Transverse colon (tissue), 4 donors: ENCODE measurements at regions not wholly inside any gene's neighbourhood (a gene's known extent, or its start where the extent isn't known, plus 50 kb on each side); places are given as distances from the start of the nearest gene placed in this dataset.

ENCODE experiments used
- DNase-seq: peaks from one replicate; pipeline ENCODE4 v3.0.0-alpha.2; 2019
- H3K27ac ChIP-seq, 4 donors: fragments of 200-600 bp; sonication (generic); 2 replicates each; pipeline ENCODE4 v1.5.1; 2016 to 2018; ENCODE audit warnings: inconsistent platforms in 4 of 4
- H3K27me3 ChIP-seq: fragments of 200-600 bp; sonication (generic); 2 replicates; pipeline ENCODE4 v1.5.1; 2017; ENCODE audit warnings: inconsistent platforms
- H3K36me3 ChIP-seq, 4 donors: fragments of 200-600 bp; sonication (generic); 2 replicates each; pipeline ENCODE4 v1.5.1; 2017 to 2019; ENCODE audit warnings: inconsistent platforms in 4 of 4
- H3K4me1 ChIP-seq, 4 donors: fragments of 200-600 bp; sonication (generic); 2 replicates each; pipeline ENCODE4 v1.5.1; 2017 to 2020; ENCODE audit warnings: inconsistent platforms in 4 of 4
- H3K4me3 ChIP-seq, 4 donors: fragments of 200-600 bp; sonication (generic); 1 replicate in 1 of 4; 2 replicates in 3 of 4; pipeline versions ENCODE4 v1.5.1 to v1.6.1; 2017 to 2019; ENCODE audit warnings: inconsistent platforms in 4 of 4
- H3K9me3 ChIP-seq, 2 donors: fragments of 200-600 bp; sonication (generic); 2 replicates each; pipeline ENCODE4 v1.5.1; 2017 to 2019; ENCODE audit warnings: inconsistent platforms in 2 of 2
- CTCF ChIP-seq, 5 experiments: fragments of 200-600 bp in 3 of 5; fragments of 450-650 bp in 2 of 5; sonication (generic) in 3 of 5; IDR thresholded peaks; 1 replicate in 2 of 5; 2 replicates in 3 of 5; pipeline ENCODE4 v1.5.1; 2016 to 2017; ENCODE audit warnings: antibody characterized with exemption in 5 of 5, inconsistent platforms in 3 of 5, mild to moderate bottlenecking in 2 of 5, moderate library complexity in 1 of 5
- EP300 ChIP-seq: sonication (generic); formaldehyde crosslinking; IDR thresholded peaks from one replicate; pipeline ENCODE4 v1.6.1; 2017; ENCODE audit warnings: antibody characterized with exemption, low read depth
- POLR2A ChIP-seq: fragments of 450-650 bp; IDR thresholded peaks from one replicate; pipeline ENCODE4 v1.6.1; 2016; ENCODE audit warnings: antibody characterized with exemption, mild to moderate bottlenecking, moderate library complexity
- POLR2AphosphoS5 ChIP-seq, 3 donors: sonication (generic); formaldehyde crosslinking; IDR thresholded peaks; one replicate each; pipeline ENCODE4 v1.6.1; 2016; ENCODE audit warnings: antibody characterized with exemption in 3 of 3
- WGBS, 2 donors: methylation state at CpG; one replicate each; pipeline ENCODE4 v1.1.5; 2018; ENCODE audit warnings: low coverage in 1 of 2; 5-methylcytosine and 5-hydroxymethylcytosine counted together
- in situ Hi-C, 4 donors: fragments of 200-750 bp; cut with MboI; loops; one replicate each; pipeline versions ENCODE4 v1.15.0 to v1.15.1; 2017; ENCODE audit warnings: low sequenced_read_pairs in 3 of 4, low pct_ligation_motif_present in 1 of 4, low pct_unique_long_range_greater_than_20kb in 1 of 4
- intact Hi-C: fragments of 100-400 bp; cut with DNase I; formaldehyde crosslinking; loops from one replicate; pipeline ENCODE4 v1.15.1; 2023; ENCODE audit warnings: low total_unique reads

- Histone ChIP-seq H3K27ac (no peak overlapping the region), H3K9me3 (no peaks in the 10 kb centered on the region), H3K4me3 (no peak overlapping the region), H3K36me3 (no peaks in the 10 kb centered on the region), H3K4me1 (no peaks in the 10 kb centered on the region), H3K27me3 (peaks cover under 1% of the 10 kb centered on the region)
- WGBS, 2 donors: 63 to 72% methylated on average over 2 of the region's 2 CpGs
- no peak for DNase-seq
- TF ChIP-seq POLR2AphosphoS5 (IDR thresholded peaks at IDR 0.05) (no peak), CTCF (IDR thresholded peaks at IDR 0.05) (no peak), POLR2A (no peak), EP300 (no peak)
- in situ Hi-C loops: no loop called here
- intact Hi-C loops: no loop called here
These were observed 53.5 kb upstream of the ACAN start for GRCh38 chr15:88749699-88750098.

GRCh38 chr15:88752501-88752900 lies 50.7 kb upstream of the ACAN start:
- Histone ChIP-seq H3K4me1 (no peaks in the 10 kb centered on the region), H3K9me3 (no peaks in the 10 kb centered on the region), H3K27me3 (no peaks in the 10 kb centered on the region), H3K4me3 (no peak overlapping the region), H3K36me3 (no peaks in the 10 kb centered on the region), H3K27ac (no peak overlapping the region)
- intact Hi-C loops: no loop called here
- DNase-seq: no peak
- 42 to 58% methylated on average over 5 of the region's 5 CpGs for WGBS, 2 donors
- in situ Hi-C loops: no loop called here
- TF ChIP-seq POLR2AphosphoS5 (IDR thresholded peaks at IDR 0.05): no peak
- no peak for TF ChIP-seq EP300
- no peak for TF ChIP-seq CTCF (IDR thresholded peaks at IDR 0.05)
- no peak for TF ChIP-seq POLR2A

GRCh38 chr15:88752951-88753350 lies 50.3 kb upstream of the ACAN start:
- H3K27me3 ChIP-seq: no peaks in the 10 kb centered on the region
- H3K36me3 ChIP-seq: no peaks in the 10 kb centered on the region
- no peaks in the 10 kb centered on the region for H3K9me3 ChIP-seq
- no peaks in the 10 kb centered on the region for H3K4me1 ChIP-seq
- H3K27ac ChIP-seq: no peak overlapping the region
- no peak for DNase-seq
- TF ChIP-seq EP300: no peak
- TF ChIP-seq CTCF (IDR thresholded peaks at IDR 0.05): no peak
- no peak for TF ChIP-seq POLR2A
- TF ChIP-seq POLR2AphosphoS5 (IDR thresholded peaks at IDR 0.05): no peak
- in situ Hi-C loops: no loop called here
- H3K4me3 ChIP-seq: no peak overlapping the region
- intact Hi-C loops: no loop called here
